Gastroesophageal sphincter (tissue), 3 donors: ENCODE measurements at regions not wholly inside any gene's neighbourhood (a gene's known extent, or its start where the extent isn't known, plus 50 kb on each side); places are given as distances from the start of the nearest gene placed in this dataset.

Experiments used
- EP300 ChIP-seq: sonication (generic); formaldehyde crosslinking; IDR thresholded peaks from one replicate; pipeline ENCODE4 v1.6.1; 2017; ENCODE audit warnings: antibody characterized with exemption, mild to moderate bottlenecking
- POLR2A ChIP-seq, 2 donors: fragments of 450-650 bp; IDR thresholded peaks; one replicate each; pipeline ENCODE4 v1.6.1; 2017; ENCODE audit warnings: antibody characterized with exemption in 2 of 2, mild to moderate bottlenecking in 2 of 2, moderate library complexity in 1 of 2
- POLR2AphosphoS5 ChIP-seq: sonication (generic); formaldehyde crosslinking; IDR thresholded peaks from one replicate; pipeline ENCODE4 v1.6.1; 2017; ENCODE audit warnings: antibody characterized with exemption
- TF ChIP-seq, protein P1 (sequence below), 4 experiments: fragments of 200-600 bp in 2 of 4; fragments of 450-650 bp in 2 of 4; sonication (generic) in 1 of 4; IDR thresholded peaks; one replicate each; pipeline ENCODE4 v1.5.1; 2017 to 2019; ENCODE audit warnings: antibody characterized with exemption in 4 of 4, mild to moderate bottlenecking in 2 of 4, moderate library complexity in 2 of 4

DNA sequence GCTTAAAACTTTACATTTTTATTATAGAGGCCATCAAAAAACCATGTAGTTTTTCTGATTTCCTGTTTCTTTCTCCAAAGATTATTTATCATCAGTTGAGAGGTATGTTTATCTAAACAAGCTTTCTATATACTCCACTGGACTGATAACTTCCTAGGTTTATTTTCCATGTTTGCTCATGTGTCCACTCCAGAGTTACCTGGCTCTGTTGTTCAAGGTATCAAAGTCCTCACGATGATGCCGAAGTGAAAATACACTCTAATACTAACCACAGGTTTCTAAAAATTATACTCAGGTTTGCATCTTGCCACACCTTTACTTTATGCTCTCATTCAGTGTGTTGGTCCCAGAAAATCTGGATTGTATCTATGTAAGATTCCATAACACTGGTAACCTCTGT lies 287.9 kb upstream of the GULP1 start:
- TF ChIP-seq POLR2A (IDR thresholded peaks at IDR 0.05) (no peak), EP300 (no peak), POLR2AphosphoS5 (no peak)
- TF ChIP-seq, protein P1, sequence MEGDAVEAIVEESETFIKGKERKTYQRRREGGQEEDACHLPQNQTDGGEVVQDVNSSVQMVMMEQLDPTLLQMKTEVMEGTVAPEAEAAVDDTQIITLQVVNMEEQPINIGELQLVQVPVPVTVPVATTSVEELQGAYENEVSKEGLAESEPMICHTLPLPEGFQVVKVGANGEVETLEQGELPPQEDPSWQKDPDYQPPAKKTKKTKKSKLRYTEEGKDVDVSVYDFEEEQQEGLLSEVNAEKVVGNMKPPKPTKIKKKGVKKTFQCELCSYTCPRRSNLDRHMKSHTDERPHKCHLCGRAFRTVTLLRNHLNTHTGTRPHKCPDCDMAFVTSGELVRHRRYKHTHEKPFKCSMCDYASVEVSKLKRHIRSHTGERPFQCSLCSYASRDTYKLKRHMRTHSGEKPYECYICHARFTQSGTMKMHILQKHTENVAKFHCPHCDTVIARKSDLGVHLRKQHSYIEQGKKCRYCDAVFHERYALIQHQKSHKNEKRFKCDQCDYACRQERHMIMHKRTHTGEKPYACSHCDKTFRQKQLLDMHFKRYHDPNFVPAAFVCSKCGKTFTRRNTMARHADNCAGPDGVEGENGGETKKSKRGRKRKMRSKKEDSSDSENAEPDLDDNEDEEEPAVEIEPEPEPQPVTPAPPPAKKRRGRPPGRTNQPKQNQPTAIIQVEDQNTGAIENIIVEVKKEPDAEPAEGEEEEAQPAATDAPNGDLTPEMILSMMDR (IDR thresholded peaks at IDR 0.05) = no peak
